ENCODE measurements at regions not wholly inside any gene's neighbourhood (a gene's known extent, or its start where the extent isn't known, plus 50 kb on each side); places are given as distances from the start of the nearest gene placed in this dataset.
"Not testable (repeated sequence)": the region's sequence is repeated elsewhere in the genome, so short reads cannot be mapped to it uniquely, and the experiment has no call there.

- H3K9me3 ChIP-seq: no peaks in the 10 kb centered on the region
- no peak overlapping the region for H3K9ac ChIP-seq (ENCODE audit: low read depth in 2 of 2, low read length in 2 of 2)
- intact Hi-C loops (cut with DNase I): no loop called here
- no peak for TF ChIP-seq CTCF (IDR thresholded peaks at IDR 0.05)
- no peak for DNase-seq
- no peaks in the 10 kb centered on the region for H3K4me1 ChIP-seq
- no peak overlapping the region for H3K4me3 ChIP-seq
- H3K36me3 ChIP-seq: no peaks in the 10 kb centered on the region
- H3K27ac ChIP-seq: no peak overlapping the region
- no peaks in the 10 kb centered on the region for H3K27me3 ChIP-seq
Measured at GRCh38 chr1:199020904-199021303, 382.1 kb downstream of the PTPRC start.

GRCh38 chr1:199029401-199029800 is 390.6 kb downstream of the PTPRC start:
- H3K27ac ChIP-seq: no peak overlapping the region
- no peak for TF ChIP-seq CTCF (IDR thresholded peaks at IDR 0.05)
- no peaks in the 10 kb centered on the region for H3K36me3 ChIP-seq
- no peaks in the 10 kb centered on the region for H3K27me3 ChIP-seq
- H3K9me3 ChIP-seq: no peaks in the 10 kb centered on the region
- H3K4me3 ChIP-seq: no peak overlapping the region
- no peaks in the 10 kb centered on the region for H3K4me1 ChIP-seq
- no peak overlapping the region for H3K9ac ChIP-seq (ENCODE audit: low read depth in 2 of 2, low read length in 2 of 2)
- intact Hi-C loops (cut with DNase I): no loop called here
- no peak for DNase-seq

- no peak for TF ChIP-seq CTCF (IDR thresholded peaks at IDR 0.05)
- H3K4me3 ChIP-seq: no peak overlapping the region
- intact Hi-C loops (cut with DNase I): no loop called here
- H3K9me3 ChIP-seq: no peaks in the 10 kb centered on the region
- no peak overlapping the region for H3K27ac ChIP-seq
- DNase-seq: no peak
- H3K27me3 ChIP-seq: no peaks in the 10 kb centered on the region
- H3K36me3 ChIP-seq: no peaks in the 10 kb centered on the region
- no peaks in the 10 kb centered on the region for H3K4me1 ChIP-seq
- H3K9ac ChIP-seq (ENCODE audit: low read depth in 2 of 2, low read length in 2 of 2): no peak overlapping the region
Measured at GRCh38 chr1:199029855-199030254, 391.0 kb downstream of the PTPRC start.

- H3K4me1 ChIP-seq; H3K36me3 ChIP-seq; H3K9ac ChIP-seq (ENCODE audit: low read depth in 2 of 2, low read length in 2 of 2); H3K27ac ChIP-seq; DNase-seq; H3K4me3 ChIP-seq; intact Hi-C loops (cut with DNase I); H3K27me3 ChIP-seq; H3K9me3 ChIP-seq: not testable (repeated sequence)
Measured at GRCh38 chr1:199030541-199030940, 391.7 kb downstream of the PTPRC start.

GRCh38 chr1:199031170-199031569 is 392.3 kb downstream of the PTPRC start:
- DNase-seq; H3K9ac ChIP-seq (ENCODE audit: low read depth in 2 of 2, low read length in 2 of 2); H3K4me3 ChIP-seq; intact Hi-C loops (cut with DNase I); H3K4me1 ChIP-seq; H3K27ac ChIP-seq; H3K9me3 ChIP-seq; H3K27me3 ChIP-seq; H3K36me3 ChIP-seq: not testable (repeated sequence)

- not testable (repeated sequence) for H3K27me3 ChIP-seq
Measured at GRCh38 chr1:199032479-199032878, 393.6 kb downstream of the PTPRC start.

GRCh38 chr1:199033661-199034060 is 394.8 kb downstream of the PTPRC start:
- H3K27me3 ChIP-seq: no peaks in the 10 kb centered on the region
- TF ChIP-seq CTCF (IDR thresholded peaks at IDR 0.05): no peak
- H3K9ac ChIP-seq (ENCODE audit: low read depth in 2 of 2, low read length in 2 of 2): no peak overlapping the region
- H3K27ac ChIP-seq: no peak overlapping the region
- intact Hi-C loops (cut with DNase I): no loop called here
- H3K9me3 ChIP-seq: no peaks in the 10 kb centered on the region
- H3K4me1 ChIP-seq: no peaks in the 10 kb centered on the region
- no peak for DNase-seq
- no peak overlapping the region for H3K4me3 ChIP-seq
- H3K36me3 ChIP-seq: no peaks in the 10 kb centered on the region

More at GRCh38 chr1:199032479-199032878, 393.6 kb downstream of the PTPRC start:
- H3K27ac ChIP-seq; intact Hi-C loops (cut with DNase I); H3K36me3 ChIP-seq; H3K4me1 ChIP-seq; H3K9ac ChIP-seq (ENCODE audit: low read depth in 2 of 2, low read length in 2 of 2); H3K4me3 ChIP-seq; DNase-seq; H3K9me3 ChIP-seq: not testable (repeated sequence)

All from colonic mucosa (tissue), 4 donors.